ENCODE measurements at regions not wholly inside any gene's neighbourhood (a gene's known extent, or its start where the extent isn't known, plus 50 kb on each side); places are given as distances from the start of the nearest gene placed in this dataset.
"Not testable (repeated sequence)": the region's sequence is repeated elsewhere in the genome, so short reads cannot be mapped to it uniquely, and the experiment has no call there.

DNA sequence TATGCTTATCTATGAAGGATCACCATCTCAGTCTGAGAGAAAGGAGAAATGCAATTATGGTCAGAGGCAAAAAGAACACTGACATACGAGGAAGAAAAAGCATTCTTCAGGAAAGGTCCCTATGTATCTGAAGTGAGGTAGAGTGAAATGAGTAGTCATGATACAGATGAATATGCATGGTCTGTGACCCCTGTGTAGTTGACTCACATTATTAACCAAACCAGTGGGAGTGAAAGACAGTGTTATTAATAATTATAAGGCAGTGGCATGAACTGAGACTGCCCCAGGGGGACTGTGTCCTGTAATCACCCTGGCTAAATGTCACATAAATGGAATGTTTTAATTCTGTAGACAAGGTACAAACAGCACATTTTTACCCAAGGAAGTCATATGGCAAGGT lies 1320.2 kb upstream of the PCDH9 start:
- H3K27me3 ChIP-seq (ENCODE audit: control insufficient read depth, low read length) = no peaks in the 10 kb centered on the region
- no peaks in the 10 kb centered on the region for H3K9me3 ChIP-seq (ENCODE audit: control insufficient read depth, insufficient read depth, low read length)
- no peaks in the 10 kb centered on the region for H3F3A ChIP-seq (ENCODE audit: control insufficient read depth, insufficient read depth)
- H4K20me1 ChIP-seq (ENCODE audit: control insufficient read depth, insufficient read depth, low read depth, low read length) = no peaks in the 10 kb centered on the region
- no peak overlapping the region for H3K4me2 ChIP-seq (ENCODE audit: low read length)
- no peaks in the 10 kb centered on the region for H3K79me2 ChIP-seq (ENCODE audit: control insufficient read depth, low read length)
- no peaks in the 10 kb centered on the region for H3K9me2 ChIP-seq (replicated peaks; ENCODE audit: control insufficient read depth, low read length)
- TF ChIP-seq EZH2phosphoT487 (IDR thresholded peaks at IDR 0.05; ENCODE audit: borderline replicate concordance, low read length) (no peak), CTCF (IDR thresholded peaks at IDR 0.05; ENCODE audit: low read depth, low read length, poor library complexity, severe bottlenecking) (no peak)
- H3K27ac ChIP-seq (ENCODE audit: low read depth, low read length) = no peak overlapping the region
- no peaks in the 10 kb centered on the region for H3K4me1 ChIP-seq (ENCODE audit: control insufficient read depth, low read length)
- no peaks in the 10 kb centered on the region for H3K36me3 ChIP-seq (ENCODE audit: control insufficient read depth, low read length)
- no peak overlapping the region for H3K4me3 ChIP-seq (ENCODE audit: low read length)

GRCh38 chr13:68540244-68540643 lies 1310.1 kb upstream of the PCDH9 start:
- no peaks in the 10 kb centered on the region for H3K9me2 ChIP-seq (replicated peaks; ENCODE audit: control insufficient read depth, low read length)
- H3K4me1 ChIP-seq (ENCODE audit: control insufficient read depth, low read length) = no peaks in the 10 kb centered on the region
- no peaks in the 10 kb centered on the region for H3K79me2 ChIP-seq (ENCODE audit: control insufficient read depth, low read length)
- no peak overlapping the region for H3K27ac ChIP-seq (ENCODE audit: low read depth, low read length)
- H3K4me2 ChIP-seq (ENCODE audit: low read length) = no peak overlapping the region
- TF ChIP-seq EZH2phosphoT487 (IDR thresholded peaks at IDR 0.05; ENCODE audit: borderline replicate concordance, low read length) = no peak
- no peaks in the 10 kb centered on the region for H3K9me3 ChIP-seq (ENCODE audit: control insufficient read depth, insufficient read depth, low read length)
- no peaks in the 10 kb centered on the region for H4K20me1 ChIP-seq (ENCODE audit: control insufficient read depth, insufficient read depth, low read depth, low read length)
- no peaks in the 10 kb centered on the region for H3F3A ChIP-seq (ENCODE audit: control insufficient read depth, insufficient read depth)
- H3K36me3 ChIP-seq (ENCODE audit: control insufficient read depth, low read length) = no peaks in the 10 kb centered on the region
- no peaks in the 10 kb centered on the region for H3K27me3 ChIP-seq (ENCODE audit: control insufficient read depth, low read length)
- H3K4me3 ChIP-seq (ENCODE audit: low read length) = no peak overlapping the region

GRCh38 chr13:68535329-68535728 lies 1305.2 kb upstream of the PCDH9 start:
- Histone ChIP-seq H3K79me2 (ENCODE audit: control insufficient read depth, low read length) (no peaks in the 10 kb centered on the region), H3K4me2 (ENCODE audit: low read length) (no peak overlapping the region)

GRCh38 chr13:68527167-68527566 lies 1297.0 kb upstream of the PCDH9 start:
- H3K9me3 ChIP-seq (ENCODE audit: control insufficient read depth, insufficient read depth, low read length); H3F3A ChIP-seq (ENCODE audit: control insufficient read depth, insufficient read depth); H3K4me1 ChIP-seq (ENCODE audit: control insufficient read depth, low read length); H3K79me2 ChIP-seq (ENCODE audit: control insufficient read depth, low read length); H3K4me2 ChIP-seq (ENCODE audit: low read length); H3K36me3 ChIP-seq (ENCODE audit: control insufficient read depth, low read length); H4K20me1 ChIP-seq (ENCODE audit: control insufficient read depth, insufficient read depth, low read depth, low read length); H3K27ac ChIP-seq (ENCODE audit: low read depth, low read length); H3K27me3 ChIP-seq (ENCODE audit: control insufficient read depth, low read length); H3K4me3 ChIP-seq (ENCODE audit: low read length); H3K9me2 ChIP-seq (replicated peaks; ENCODE audit: control insufficient read depth, low read length): not testable (repeated sequence)

More at GRCh38 chr13:68535329-68535728, 1305.2 kb upstream of the PCDH9 start:
- Histone ChIP-seq H3F3A (ENCODE audit: control insufficient read depth, insufficient read depth) (no peaks in the 10 kb centered on the region), H3K27me3 (ENCODE audit: control insufficient read depth, low read length) (no peaks in the 10 kb centered on the region), H3K27ac (ENCODE audit: low read depth, low read length) (no peak overlapping the region), H3K9me2 (replicated peaks; ENCODE audit: control insufficient read depth, low read length) (no peaks in the 10 kb centered on the region), H3K9me3 (ENCODE audit: control insufficient read depth, insufficient read depth, low read length) (no peaks in the 10 kb centered on the region), H4K20me1 (ENCODE audit: control insufficient read depth, insufficient read depth, low read depth, low read length) (no peaks in the 10 kb centered on the region), H3K4me1 (ENCODE audit: control insufficient read depth, low read length) (no peaks in the 10 kb centered on the region), H3K36me3 (ENCODE audit: control insufficient read depth, low read length) (no peaks in the 10 kb centered on the region), H3K4me3 (ENCODE audit: low read length) (no peak overlapping the region)
- TF ChIP-seq EZH2phosphoT487 (IDR thresholded peaks at IDR 0.05; ENCODE audit: borderline replicate concordance, low read length) (no peak), CTCF (IDR thresholded peaks at IDR 0.05; ENCODE audit: low read depth, low read length, poor library complexity, severe bottlenecking) (no peak)

All from DOHH2 (cell line).